Heart left ventricle (tissue), 16 donors: ENCODE measurements at regions not wholly inside any gene's neighbourhood (a gene's known extent, or its start where the extent isn't known, plus 50 kb on each side); places are given as distances from the start of the nearest gene placed in this dataset.
A peak's percentile ranks its signal among the peaks of the same experiment; 100 is the strongest.

ENCODE experiments used
- ATAC-seq, 4 donors: fragments of 200-7000 bp; cut with Tn5 transposase; one replicate each; pipeline ENCODE4 v1.9.1; 2020 to 2022; ENCODE audit warnings: moderate library complexity in 4 of 4, mild to moderate bottlenecking in 3 of 4, moderate number of reproducible peaks in 1 of 4
- DNase-seq, 5 donors: peaks; one replicate each; pipeline ENCODE4 v3.0.0-alpha.2; 2020
- H3K27ac ChIP-seq, 12 donors: fragments of 200-600 bp; sonication (generic) in 4 of 12; one replicate each; pipeline versions ENCODE4 v1.5.0 to v1.8.0; 2016 to 2022; ENCODE audit warnings: mild to moderate bottlenecking in 2 of 12
- H3K27me3 ChIP-seq, 9 donors: fragments of 200-600 bp; sonication (generic) in 2 of 9; one replicate each; pipeline versions ENCODE4 v1.5.1 to v1.8.0; 2016 to 2022; ENCODE audit warnings: mild to moderate bottlenecking in 3 of 9
- H3K36me3 ChIP-seq, 9 donors: fragments of 200-600 bp; sonication (generic) in 2 of 9; one replicate each; pipeline versions ENCODE4 v1.5.0 to v1.8.0; 2018 to 2022; ENCODE audit warnings: mild to moderate bottlenecking in 2 of 9
- H3K4me1 ChIP-seq, 12 donors: fragments of 200-600 bp; sonication (generic) in 4 of 12; one replicate each; pipeline versions ENCODE4 v1.5.0 to v1.8.0; 2016 to 2022; ENCODE audit warnings: mild to moderate bottlenecking in 3 of 12
- H3K4me3 ChIP-seq, 12 donors: fragments of 200-600 bp; sonication (generic) in 4 of 12; one replicate each; pipeline versions ENCODE4 v1.5.0 to v1.8.0; 2017 to 2022; ENCODE audit warnings: mild to moderate bottlenecking in 9 of 12, moderate library complexity in 4 of 12
- H3K9me3 ChIP-seq, 12 donors: fragments of 200-600 bp; sonication (generic) in 4 of 12; one replicate each; pipeline versions ENCODE4 v1.5.0 to v1.8.0; 2016 to 2022; ENCODE audit warnings: mild to moderate bottlenecking in 1 of 12
- CTCF ChIP-seq, 12 donors: fragments of 200-600 bp; sonication (generic) in 4 of 12; IDR thresholded peaks; one replicate each; pipeline versions ENCODE4 v1.5.0 to v1.8.0; 2018 to 2022; ENCODE audit warnings: antibody characterized with exemption in 12 of 12, mild to moderate bottlenecking in 5 of 12
- POLR2A ChIP-seq, 2 donors: fragments of 450-650 bp; IDR thresholded peaks; one replicate each; pipeline ENCODE4 v1.6.1; 2017; ENCODE audit warnings: antibody characterized with exemption in 2 of 2, mild to moderate bottlenecking in 2 of 2, moderate library complexity in 2 of 2
- WGBS, 4 donors: extraction: QIAGEN DNeasy Blood & Tissue Kit in 2 of 4; methylation state at CpG; one replicate each; pipeline versions ENCODE4 v1.1.5 to v1.1.7; 2013 to 2018; 5-methylcytosine and 5-hydroxymethylcytosine counted together
- intact Hi-C, 10 donors: fragments of 100-400 bp; cut with DNase I; formaldehyde crosslinking; loops; one replicate each; pipeline versions ENCODE4 v1.11.1 to v1.14.2; 2022
- donor health status: ischemic (EF 13 %, LVEDD 7.1; RV severe dilation, severe dysfunction).
- donor health status: healthy with polysubstance abuse.
- donor health status: DM: no; HTN: yes; CAD: no.
- donor health status: DM: no; HTN: no; CAD: no.
- donor health status: ischemic (EF 25% LVEDD 6.9; RV normal size, moderate dysfunction).
- donor health status: ischemic (EF 25% LVEDD 5.7; RV mildly dilated, moderate dysfunction).
- donor health status: healthy.
- donor health status: DM: yes; HTN: yes; CAD: no.
- donor health status: ischemic (EF 35%, LVEDD 5.7; RV mildly dilated, moderate dysfunction).
- donor health status: nonischemic (EF 11% LVEDD 7.7; RV severe dilation, severe dysfunction).
- donor health status: DM: yes; HTN: yes; CAD: no.
- donor health status: PGD.
- donor health status: ischemic (EF 29% LVEDD 5.4; RV normal size, mild dysfunction).
- donor health status: nonischemic (EF 23%, LVEDD 6.1; RV moderate dilation, normal function).

- ATAC-seq (no peak), DNase-seq (no peak)
- 61 to 77% (median 64%) methylated on average over 7 of the region's 7 CpGs for WGBS, 4 donors
- Histone ChIP-seq H3K27ac (no peak overlapping the region), H3K4me1 (no peaks in the 10 kb centered on the region), H3K9me3 (no peaks in the 10 kb centered on the region), H3K27me3 (no peaks in the 10 kb centered on the region), H3K4me3 (no peak overlapping the region), H3K36me3 (no peaks in the 10 kb centered on the region)
- TF ChIP-seq POLR2A (IDR thresholded peaks at IDR 0.05): no peak
- TF ChIP-seq CTCF (IDR thresholded peaks at IDR 0.05): no peak
- intact Hi-C loops: no loop called here
Observed at GRCh38 chr4:54547299-54548097, 110.3 kb upstream of the KIT start.

- H3K4me3 ChIP-seq: no peak overlapping the region
- no peaks in the 10 kb centered on the region for H3K36me3 ChIP-seq
- no peaks in the 10 kb centered on the region for H3K27me3 ChIP-seq
- intact Hi-C loops: no loop called here
- ATAC-seq: no peak
- no peaks in the 10 kb centered on the region for H3K4me1 ChIP-seq
- no peak overlapping the region for H3K27ac ChIP-seq
- no peaks in the 10 kb centered on the region for H3K9me3 ChIP-seq
- DNase-seq: no peak
- TF ChIP-seq CTCF (IDR thresholded peaks at IDR 0.05) (no peak), POLR2A (IDR thresholded peaks at IDR 0.05) (no peak)
- 80 to 90% (median 86%) methylated on average over 3 of the region's 3 CpGs for WGBS, 4 donors
Observed at GRCh38 chr4:54548098-54548620, 109.6 kb upstream of the KIT start.

- Histone ChIP-seq H3K4me3 (no peak overlapping the region), H3K27me3 (no peaks in the 10 kb centered on the region), H3K36me3 (no peaks in the 10 kb centered on the region), H3K4me1 (no peaks in the 10 kb centered on the region), H3K27ac (no peak overlapping the region), H3K9me3 (no peaks in the 10 kb centered on the region)
- ATAC-seq (peak in 1 of 4 donors; percentile 25), DNase-seq (no peak)
- TF ChIP-seq POLR2A (IDR thresholded peaks at IDR 0.05) (no peak), CTCF (IDR thresholded peaks at IDR 0.05) (no peak)
- 57 to 65% (median 60%) methylated on average over 8 to 9 of the region's 9 CpGs for WGBS, 4 donors
- intact Hi-C loops: no loop called here
Observed at GRCh38 chr4:54548831-54549460, 108.8 kb upstream of the KIT start.

- Histone ChIP-seq H3K9me3 (no peaks in the 10 kb centered on the region), H3K4me1 (no peaks in the 10 kb centered on the region), H3K27ac (no peak overlapping the region), H3K36me3 (no peaks in the 10 kb centered on the region), H3K27me3 (no peaks in the 10 kb centered on the region), H3K4me3 (no peak overlapping the region)
- no peak for TF ChIP-seq POLR2A (IDR thresholded peaks at IDR 0.05)
- no peak for TF ChIP-seq CTCF (IDR thresholded peaks at IDR 0.05)
- ATAC-seq (peak in 3 of 4 donors; percentile 69 to 73 (median 72)), DNase-seq (peak in 1 of 5 donors; percentile 35)
- 49 to 65% (median 52%) methylated on average over 8 of the region's 8 CpGs for WGBS, 4 donors
- intact Hi-C loops: no loop called here
Observed at GRCh38 chr4:54550395-54551171, 107.2 kb upstream of the KIT start.
